Thyroid gland (tissue), 4 donors: ENCODE measurements at regions not wholly inside any gene's neighbourhood (a gene's known extent, or its start where the extent isn't known, plus 50 kb on each side); places are given as distances from the start of the nearest gene placed in this dataset.

Source experiments
- CTCF ChIP-seq, 6 experiments: fragments of 200-600 bp in 3 of 6; fragments of 450-650 bp in 3 of 6; sonication (generic) in 3 of 6; IDR thresholded peaks; one replicate each; pipeline ENCODE4 v1.5.1; 2016 to 2019; ENCODE audit warnings: antibody characterized with exemption in 6 of 6, mild to moderate bottlenecking in 2 of 6, inconsistent platforms in 1 of 6, moderate library complexity in 1 of 6
- POLR2A ChIP-seq, 2 donors: fragments of 450-650 bp; IDR thresholded peaks; one replicate each; pipeline ENCODE4 v1.6.1; 2017; ENCODE audit warnings: antibody characterized with exemption in 2 of 2, mild to moderate bottlenecking in 2 of 2, moderate library complexity in 1 of 2

- TF ChIP-seq CTCF (IDR thresholded peaks at IDR 0.05) (no peak), POLR2A (IDR thresholded peaks at IDR 0.05) (no peak)
Measured at GRCh38 chr6:43956478-43956877, 170.8 kb downstream of the MRPL14 start.
